Activated effector memory CD4-positive, alpha-beta T cell treated with anti-CD3 and anti-CD28 coated beads, Interleukin-2, amount 50 U/mL, for 16 hours (primary cell): ENCODE measurements at regions not wholly inside any gene's neighbourhood (a gene's known extent, or its start where the extent isn't known, plus 50 kb on each side); places are given as distances from the start of the nearest gene placed in this dataset.
"Not testable (repeated sequence)": the region's sequence is repeated elsewhere in the genome, so short reads cannot be mapped to it uniquely, and the experiment has no call there.

Experiments used
- DNase-seq: peaks from one replicate; pipeline ENCODE4 v3.0.0-alpha.2; 2020

DNA sequence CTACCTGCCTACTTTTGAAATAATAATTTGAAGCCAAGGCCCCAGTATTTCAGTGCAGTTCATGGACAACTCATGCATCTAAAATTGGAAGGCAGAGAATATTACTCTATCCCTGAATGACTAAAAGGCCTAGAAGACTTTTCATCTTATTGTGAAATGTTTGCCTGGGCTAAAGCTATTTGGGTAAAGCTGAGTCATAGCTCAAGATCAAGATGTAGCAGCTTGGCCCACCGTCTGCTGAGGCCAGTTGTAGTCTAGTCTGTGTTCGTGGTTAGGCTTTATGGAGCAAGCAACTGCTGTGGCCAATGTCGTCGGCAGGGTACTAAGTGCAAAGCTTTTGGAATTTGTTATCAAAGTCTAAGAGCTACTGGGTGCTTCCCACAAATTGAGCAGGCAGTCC is 929.1 kb downstream of the RAB28 start:
- DNase-seq, result no peak

DNA sequence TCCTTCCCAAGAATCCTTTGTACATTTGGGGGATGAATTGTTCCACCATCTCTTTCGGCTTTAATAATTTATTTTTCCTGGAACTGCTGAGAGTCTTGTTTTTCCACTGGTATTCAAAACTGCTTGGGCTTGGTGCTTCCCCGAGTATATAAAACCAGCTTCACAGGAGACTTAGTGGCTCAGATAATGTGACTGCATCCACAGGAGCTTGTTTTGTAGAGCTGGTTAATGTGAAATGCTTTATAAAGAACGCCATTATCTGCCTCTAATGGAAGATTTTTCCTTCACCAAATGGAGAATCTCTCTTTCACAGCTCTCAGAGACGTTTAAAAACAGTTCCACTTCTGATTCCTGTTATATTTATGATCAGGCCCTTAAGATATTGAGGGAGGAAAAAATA is 935.5 kb downstream of the RAB28 start:
- DNase-seq, result no peak

DNA sequence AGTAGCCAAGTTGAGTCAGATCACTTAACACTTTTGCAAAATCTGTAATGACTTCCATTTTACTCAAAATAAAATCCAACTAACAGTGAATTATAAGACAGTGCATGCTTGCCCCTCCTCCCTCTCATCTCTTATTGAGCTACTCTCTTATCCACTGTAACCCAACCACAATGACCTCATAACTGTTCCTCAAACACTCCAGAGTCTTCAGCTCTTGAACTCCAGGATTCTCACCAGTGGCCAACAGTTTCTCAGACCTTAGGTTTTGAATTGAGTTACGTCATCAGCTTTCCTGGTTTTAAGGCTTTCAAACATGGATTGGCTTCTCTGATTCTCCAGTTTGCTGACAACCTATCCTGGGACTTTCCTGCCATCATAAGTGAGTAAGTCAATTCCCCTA is 938.3 kb downstream of the RAB28 start:
- no peak for DNase-seq

DNA sequence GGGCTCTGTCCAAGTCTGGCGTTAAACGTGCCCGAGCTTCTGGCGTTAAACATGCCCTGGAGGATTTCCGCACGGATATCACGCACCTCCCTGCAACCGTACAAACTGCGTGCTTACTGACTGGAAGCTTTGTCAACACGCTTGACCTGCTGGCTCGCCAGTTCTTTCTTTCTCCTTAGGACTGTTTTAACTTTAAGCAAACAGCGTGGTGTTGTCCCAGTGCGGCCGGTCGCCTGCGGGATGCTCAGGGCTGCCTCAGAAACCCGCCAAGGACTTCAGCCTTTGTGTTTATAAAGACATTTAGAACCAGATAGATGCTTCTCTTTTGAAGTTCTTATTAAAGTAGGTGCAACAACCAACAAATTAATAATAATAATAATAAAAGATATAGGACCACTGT is 946.0 kb downstream of the RAB28 start:
- no peak for DNase-seq

DNA sequence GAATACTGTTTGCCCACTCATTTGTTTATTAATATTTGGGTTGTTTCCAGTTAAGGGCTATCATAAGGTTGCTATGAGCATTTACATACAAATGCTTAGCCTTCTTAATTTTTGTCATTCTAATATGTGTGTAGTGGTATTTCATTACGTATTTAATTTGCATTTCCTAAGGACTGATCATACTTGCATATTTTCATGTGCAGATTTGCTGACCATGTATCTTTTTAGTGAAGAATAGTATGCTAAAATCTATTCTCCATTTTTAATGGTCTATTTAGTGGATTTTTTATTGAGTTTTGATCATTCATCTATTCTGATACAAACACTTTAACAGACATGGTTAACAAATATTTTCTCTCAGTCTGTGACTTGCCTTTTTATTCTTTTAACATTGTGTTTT is 949.5 kb downstream of the RAB28 start:
- DNase-seq, result no peak

DNA sequence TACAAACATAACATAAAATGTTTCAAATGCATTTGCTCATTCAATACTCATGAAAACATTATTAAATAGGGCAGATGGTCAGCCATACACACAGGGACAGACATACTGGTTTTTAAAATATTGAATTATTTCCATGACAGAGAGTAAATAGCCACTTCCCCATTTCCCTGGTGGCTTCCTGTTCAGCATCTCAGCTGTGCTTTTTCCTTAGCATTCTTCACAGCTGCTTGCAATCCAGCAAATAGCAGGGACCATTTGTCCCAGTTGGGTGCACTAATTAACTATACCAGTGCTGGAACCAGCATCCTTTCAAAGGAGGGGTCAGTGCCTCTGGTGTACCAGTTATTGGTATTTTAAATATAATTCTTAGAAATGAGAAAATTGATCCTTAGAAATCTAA is 964.7 kb downstream of the RAB28 start:
- DNase-seq, result no peak

DNA sequence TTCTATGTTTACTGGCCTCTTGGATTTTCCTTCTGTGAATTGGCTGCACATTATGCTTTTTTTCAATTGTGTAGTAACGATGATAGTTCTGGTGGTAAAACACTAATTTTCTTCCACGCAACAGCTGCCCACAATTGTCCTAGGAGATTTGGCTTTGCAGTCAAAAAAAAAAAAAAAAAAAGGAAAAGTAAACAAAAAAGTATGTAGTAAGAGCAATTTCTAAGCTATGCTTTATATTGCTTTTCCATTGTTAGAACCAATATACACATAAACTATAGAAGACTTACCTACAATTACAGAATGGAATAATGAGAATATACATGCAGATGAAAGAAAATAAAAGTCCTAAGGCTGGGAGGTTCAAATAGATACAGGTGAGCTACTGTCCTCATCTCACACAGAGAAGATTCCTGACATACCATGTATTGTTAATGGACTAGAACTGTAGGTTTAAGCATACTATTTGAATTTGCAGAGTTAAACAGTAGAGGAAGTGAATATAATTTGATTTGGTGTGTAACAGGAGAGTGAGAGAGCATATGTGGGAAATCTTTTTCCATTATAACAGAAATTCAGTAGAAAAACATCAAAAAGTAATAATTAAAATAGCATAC is 976.2 kb downstream of the RAB28 start:
- DNase-seq, result no peak

DNA sequence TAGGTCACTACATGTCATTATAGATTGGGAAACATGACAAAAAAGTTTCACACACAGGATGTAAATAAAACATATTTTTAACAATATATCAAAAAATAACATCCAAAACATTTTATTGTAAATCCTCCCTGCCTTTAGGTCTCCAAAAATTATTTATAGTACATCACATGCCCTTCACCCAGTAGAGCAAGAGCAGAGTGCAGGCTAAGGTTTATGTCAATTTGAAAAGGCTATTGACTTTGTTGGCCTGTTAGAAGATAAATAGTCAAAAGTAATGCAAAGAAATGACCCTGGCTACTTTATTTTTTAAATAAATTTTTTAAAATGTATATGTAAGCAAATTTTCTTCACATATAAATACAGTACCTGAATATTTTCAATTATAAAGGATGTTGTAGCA is 983.7 kb downstream of the RAB28 start:
- DNase-seq, result no peak

DNA sequence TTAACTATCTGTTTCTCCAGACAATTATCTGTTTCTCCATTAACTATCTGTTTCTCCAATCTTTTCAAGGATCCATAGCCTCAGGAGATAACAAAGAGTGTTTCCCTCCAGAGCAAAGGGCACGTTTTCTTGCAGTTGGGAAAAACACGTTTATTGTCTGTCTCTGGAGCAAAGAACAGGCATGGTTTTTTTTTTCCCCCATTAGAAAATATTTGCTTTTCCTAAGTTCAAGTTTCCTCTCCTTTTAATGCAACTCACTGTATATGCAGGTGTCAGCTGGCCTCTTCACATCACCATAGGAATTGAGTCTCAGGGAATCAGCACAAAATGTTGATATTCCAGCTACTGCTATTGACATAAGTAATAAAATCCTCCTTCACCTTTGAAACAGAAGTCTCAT is 984.4 kb downstream of the RAB28 start:
- DNase-seq, result no peak

DNA sequence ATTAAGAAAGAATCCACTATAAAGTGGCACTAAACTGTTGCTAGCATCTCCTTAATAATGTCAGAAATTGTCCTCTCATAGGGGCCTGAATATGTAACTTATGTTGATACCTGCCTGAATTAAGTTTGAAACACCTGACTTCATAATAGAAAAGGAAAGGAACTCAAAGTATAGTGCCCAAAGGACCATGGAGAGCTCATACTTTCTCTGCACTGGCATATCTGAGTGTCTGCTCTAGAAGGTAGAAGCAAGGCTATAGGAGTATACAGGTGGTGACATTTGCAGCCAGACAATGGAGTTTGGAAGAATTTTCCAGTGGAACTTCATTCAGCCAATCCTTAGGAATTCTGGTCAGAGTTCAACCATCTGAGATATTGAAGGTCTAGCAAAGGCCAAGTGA is 988.9 kb downstream of the RAB28 start:
- DNase-seq, result no peak

DNA sequence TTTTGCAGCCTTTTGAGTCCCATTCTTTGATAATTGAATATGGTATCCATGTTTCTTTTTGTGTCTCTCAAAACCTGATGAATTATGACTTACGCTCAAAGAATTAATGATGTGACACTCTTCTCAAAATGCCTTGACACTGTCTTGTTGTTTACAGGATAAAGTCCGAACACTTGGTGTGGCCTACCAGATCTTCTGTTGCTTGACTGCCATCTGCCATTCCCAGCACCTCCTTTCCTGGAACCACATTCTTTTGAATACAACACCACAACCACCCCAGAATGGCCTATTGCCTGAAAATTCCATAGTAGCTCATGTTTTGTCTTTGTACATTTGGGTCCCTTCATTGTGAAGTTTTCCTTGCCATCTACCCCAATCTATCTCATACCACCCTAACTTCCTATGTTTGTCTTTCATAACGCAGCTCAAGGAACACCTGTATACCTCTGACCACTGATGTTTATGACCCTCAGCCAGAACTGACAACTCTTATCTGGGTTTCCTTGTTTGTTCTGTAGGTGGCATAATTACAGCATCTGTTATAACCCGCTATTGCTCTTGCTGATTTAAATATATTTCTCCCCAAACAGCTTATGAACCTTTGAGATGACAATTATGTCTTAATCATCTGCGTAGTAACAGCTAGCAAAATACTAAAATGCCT is 991.3 kb downstream of the RAB28 start:
- DNase-seq, result no peak

DNA sequence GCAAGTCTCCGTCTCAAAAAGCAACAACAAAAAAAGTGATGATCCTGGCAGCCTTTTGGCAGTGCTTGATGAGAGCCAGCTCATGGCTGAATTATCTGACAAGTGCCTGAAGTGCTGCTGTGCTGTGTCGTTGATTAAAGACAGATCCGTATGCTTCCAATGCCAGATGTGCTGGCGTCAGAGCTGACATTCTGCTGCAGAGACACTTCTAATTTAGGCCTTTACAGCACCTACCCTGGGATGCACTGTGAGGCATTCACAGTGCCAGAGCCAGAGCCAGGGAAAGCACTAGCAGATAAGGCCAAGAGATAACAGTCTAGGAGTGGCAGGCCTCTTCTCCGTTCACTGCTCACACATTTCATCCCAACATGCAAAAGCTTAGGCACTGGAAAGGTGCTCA is 995.5 kb downstream of the RAB28 start:
- no peak for DNase-seq

DNA sequence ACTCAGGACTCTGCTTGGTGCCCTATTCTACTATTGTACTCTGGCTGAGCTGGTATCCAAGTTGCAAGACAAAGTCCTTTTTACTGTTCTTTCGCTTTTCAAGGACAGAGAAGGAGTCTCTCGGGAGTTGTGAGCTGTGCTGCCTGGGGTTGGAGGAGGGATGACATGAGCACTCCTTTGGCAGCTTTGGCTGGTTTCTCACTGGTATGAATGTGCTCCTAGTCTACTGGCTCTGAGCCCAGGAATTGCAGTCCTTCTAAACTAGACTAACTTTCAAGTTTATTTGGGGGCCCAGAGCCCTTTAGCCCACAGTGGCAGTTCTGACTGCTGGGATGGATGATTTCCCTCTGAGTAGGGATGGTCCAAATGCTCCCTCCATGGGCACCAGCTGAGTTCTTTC is 997.1 kb downstream of the RAB28 start:
- no peak for DNase-seq

DNA sequence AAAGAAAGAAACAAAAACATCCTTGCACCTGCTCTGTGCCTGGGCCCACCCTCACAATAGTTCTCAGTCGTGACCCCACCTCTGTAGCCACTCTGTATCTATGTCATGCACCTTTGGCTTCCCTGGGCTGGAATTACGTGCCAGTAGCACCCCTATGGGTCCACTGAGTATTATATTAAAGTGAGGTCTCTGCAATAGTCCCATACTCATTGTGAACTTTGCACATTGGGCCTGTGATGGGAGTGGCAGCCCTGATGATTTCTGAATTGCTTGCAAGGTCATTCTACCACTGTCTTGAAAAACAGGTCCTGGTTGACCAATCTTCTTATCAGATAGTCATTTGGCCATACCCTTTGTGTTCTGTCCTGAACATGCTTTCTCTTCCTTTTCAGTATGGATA is 1012.1 kb downstream of the RAB28 start:
- DNase-seq, result no peak

DNA sequence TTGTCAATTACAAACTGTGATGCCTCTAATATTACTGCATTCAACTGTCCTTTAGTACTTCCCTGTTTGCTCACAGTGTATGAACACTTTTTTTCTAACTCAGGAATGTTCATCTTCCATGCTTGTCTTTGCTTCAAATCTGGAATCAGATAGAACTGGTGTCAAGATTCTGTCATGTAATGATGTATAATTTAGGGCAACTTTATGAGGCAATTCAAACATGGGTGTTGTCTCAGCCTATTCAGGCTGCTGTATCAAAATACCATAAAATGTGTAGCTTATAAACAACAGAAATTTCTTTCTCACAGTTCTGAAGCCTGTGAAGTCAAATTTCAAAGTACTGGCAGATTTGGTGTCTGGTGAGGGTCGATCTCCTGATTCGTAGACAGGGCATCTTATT is 1012.9 kb downstream of the RAB28 start:
- no peak for DNase-seq

DNA sequence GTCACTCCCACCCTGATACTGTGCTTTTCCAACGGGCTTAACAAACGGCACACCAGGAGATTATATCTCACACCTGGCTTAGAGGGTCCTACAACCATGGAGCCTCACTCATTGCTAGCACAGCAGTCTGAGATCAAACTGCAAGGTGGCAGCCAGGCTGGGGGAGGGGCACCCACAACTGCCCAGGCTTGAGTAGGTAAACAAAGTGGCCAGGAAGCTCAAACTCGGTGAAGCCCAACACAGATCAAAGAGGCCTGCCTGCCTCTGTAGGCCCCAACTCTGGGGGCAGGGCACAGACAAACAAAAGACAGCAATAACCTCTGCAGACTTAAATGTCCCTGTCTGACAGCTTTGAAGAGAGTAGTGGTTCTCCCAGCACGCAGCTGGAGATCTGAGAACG is 1022.6 kb downstream of the RAB28 start:
- DNase-seq, result not testable (repeated sequence)

DNA sequence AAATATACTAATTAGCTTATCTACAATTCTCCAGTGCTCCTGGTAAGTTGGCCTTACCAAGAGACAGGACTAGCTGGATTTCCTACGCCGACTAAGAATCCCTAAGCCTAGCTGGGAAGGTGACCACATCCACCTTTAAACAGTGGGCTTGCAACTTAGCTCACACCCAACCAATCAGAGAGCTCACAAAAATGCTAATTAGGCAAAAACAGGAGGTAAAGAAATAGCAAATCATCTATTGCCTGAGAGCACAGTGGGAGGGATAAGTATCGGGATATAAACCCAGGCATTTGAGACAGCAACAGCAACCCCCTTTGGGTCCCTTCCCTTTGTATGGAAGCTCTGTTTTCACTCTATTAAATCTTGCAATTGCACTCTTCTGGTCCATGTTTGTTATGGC is 1025.0 kb downstream of the RAB28 start:
- DNase-seq, result no peak

DNA sequence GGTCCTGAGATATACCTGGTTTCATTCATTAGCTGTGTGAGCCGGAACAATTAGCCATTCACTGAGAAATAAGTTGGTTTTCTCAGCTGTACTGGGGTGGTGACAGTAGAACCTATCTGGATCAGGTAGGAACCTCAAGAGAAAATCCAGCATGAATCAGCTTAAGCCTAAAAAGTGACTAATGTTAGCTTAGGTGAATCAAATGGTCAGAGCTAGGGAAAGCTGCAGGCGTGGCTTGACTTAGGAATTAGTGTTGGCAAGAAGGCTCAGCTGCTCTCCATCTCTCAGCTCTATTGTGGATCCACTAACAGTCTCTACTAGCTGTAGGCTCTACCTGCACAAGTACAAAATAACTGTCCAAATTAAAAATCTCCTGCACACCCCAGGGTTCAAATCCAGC is 1025.5 kb downstream of the RAB28 start:
- DNase-seq, result no peak

DNA sequence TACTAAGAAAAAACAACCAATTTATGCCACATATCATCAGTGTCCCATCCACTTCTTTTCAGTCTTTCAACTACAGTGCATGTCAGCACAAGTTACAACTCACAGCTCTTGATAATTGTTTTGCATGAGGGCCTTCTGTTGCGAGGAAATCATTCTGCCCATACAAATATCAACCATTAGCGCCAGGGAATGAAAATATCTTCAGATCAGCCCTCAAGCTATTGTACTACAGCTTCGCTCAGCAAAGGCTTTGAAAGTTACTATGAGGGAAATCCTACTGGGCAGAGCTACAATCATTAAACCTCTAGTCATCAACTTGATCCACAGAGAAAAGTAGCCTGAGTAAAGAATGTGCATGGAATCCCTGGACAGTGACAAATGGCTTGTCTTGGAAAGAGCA is 1023.6 kb upstream of the HS3ST1 start:
- no peak for DNase-seq

DNA sequence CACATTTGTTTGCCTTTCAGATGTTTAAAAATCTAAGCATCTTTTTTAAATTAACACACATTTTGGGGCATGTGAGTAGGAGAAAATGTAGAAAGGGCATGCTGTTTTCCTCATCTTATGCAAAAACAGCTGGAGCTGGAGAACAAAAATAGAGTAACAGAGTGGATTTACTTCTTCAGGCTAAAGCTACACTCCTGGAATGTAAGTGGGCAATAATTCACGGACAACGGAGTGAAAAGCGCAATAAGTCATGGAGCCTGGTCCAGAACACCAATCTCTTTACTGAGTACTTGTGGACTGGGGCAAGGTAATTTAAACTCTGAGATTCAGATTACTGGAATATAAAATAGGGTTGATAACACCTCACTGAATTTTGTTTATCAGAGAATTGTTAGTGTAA is 1018.8 kb upstream of the HS3ST1 start:
- no peak for DNase-seq

DNA sequence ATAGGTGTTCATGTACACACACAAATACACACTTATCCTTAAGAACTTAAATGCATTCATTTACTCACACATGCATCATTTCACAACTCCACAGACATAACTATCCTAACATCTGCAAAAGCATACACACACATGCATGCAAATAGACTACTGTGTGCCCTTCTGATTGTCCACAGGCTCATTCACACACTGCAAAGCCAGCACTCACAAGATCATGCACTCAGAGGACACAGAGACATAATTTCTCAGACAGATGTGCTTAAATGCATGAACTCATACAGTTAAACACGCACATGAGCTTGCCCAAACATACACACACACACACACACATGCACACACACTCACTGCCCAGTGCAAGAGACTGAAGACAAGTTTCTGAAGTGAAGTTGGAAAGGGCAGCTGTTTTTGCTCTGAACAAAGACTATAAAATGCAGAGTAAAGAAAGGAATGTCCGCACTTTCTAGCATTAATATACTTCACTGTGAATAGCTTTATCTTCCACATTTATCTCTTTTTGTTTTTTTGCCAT is 1018.0 kb upstream of the HS3ST1 start:
- DNase-seq, result no peak

DNA sequence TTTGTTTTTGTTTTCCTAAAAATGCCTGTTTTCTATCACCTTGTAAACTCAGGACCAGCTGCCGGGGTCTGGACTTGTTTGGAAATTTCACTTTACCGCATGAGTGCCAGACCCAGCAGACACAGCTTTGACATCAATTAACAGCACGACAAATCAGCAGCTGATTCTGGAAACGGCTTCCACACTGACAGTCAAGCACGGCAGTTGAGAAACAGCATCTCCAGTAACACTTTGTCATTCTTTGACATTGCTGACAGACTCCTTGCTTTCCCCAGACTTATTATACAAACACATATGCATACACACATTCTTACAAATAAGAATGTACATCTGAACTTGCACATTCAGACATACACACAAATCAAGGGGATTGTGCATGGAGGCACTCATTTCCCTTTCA is 1017.6 kb upstream of the HS3ST1 start:
- DNase-seq, result no peak

DNA sequence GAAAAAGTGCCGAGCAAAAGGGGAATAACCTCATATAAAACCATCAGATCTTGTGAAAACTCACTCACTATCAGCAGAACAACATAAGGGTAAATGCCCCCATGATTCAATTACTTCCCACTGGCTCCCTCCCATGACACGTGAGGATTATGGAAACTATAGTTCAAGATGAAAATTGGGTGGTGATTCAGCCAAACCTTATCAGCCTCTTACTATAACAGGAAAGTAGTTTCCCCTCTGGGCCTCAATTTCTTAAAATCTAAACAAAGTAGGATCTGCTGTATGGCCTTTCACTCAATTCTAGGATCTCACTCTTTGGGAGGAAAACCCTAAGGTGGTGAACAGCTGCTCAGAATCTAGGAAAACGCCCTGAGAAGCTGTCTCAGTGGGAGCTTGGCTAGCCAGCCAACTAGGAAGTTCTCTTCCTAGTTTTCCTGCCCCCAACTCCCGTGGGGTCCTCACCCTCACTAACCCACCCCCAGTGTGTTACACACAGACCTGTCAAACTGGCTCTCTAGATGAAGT is 1017.1 kb upstream of the HS3ST1 start:
- DNase-seq, result no peak

DNA sequence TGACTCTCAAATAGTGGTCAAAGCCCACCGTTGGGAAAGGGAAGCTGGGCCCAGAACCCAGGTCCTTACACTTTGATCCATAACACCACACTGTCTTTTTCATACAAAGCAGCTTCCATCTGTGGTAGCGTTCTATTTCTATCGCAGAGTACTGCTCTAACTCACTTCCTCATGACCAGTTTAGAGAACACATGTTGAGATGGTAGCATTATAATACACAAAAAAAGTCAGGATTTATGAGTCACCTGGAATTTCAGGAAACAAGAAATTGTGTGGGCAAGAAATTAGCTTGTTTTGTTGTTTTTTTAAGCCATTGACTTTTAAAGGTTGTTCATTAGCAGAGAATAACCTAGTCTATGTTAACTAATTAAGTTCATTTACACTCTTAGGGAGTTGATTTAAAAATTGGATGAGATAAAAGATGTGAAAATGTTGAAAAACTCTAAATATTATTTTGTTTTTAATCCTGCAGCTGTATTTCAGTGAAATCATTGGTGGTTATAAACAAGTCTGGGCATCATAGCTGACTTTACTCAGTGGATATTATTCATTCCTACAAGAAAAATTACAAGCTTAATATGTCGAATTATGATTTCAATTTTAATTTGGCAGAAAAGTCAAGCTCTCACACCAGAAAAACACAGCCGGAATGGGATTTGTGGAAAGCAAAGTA is 1011.1 kb upstream of the HS3ST1 start:
- no peak for DNase-seq
